IPS-NIHi7 (cell line): ENCODE measurements at regions not wholly inside any gene's neighbourhood (a gene's known extent, or its start where the extent isn't known, plus 50 kb on each side); places are given as distances from the start of the nearest gene placed in this dataset.
"Not testable (repeated sequence)": the region's sequence is repeated elsewhere in the genome, so short reads cannot be mapped to it uniquely, and the experiment has no call there.

Experiments
- DNase-seq: peaks from one replicate; pipeline ENCODE4 v3.0.0; 2012; ENCODE audit warnings: mixed read lengths; ENCODE audit errors: extremely low spot score

DNA sequence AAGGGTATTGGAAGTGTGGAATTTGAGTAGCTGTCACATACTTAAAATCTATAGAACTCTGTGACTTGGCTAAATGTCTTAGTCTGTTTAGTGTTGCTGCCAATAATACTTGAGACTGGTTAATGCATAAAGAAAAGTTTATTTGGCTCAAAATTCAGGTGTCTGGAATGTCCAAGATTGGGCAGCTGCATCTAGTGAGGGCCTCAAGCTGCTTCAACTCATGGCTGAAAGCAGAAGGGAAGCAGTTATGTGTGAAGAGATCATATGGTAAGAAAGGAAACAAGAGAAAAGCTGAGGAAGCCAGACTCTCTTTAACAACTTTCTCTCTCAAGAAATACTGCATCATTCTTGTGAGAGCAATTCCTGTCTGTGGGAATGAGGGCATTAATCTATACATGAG lies 1043.3 kb upstream of the CDH6 start:
- no peak for DNase-seq

GRCh38 chr5:30149526-30149925 lies 1044.0 kb upstream of the CDH6 start:
- no peak for DNase-seq

- no peak for DNase-seq
These were observed 1045.5 kb upstream of the CDH6 start for GRCh38 chr5:30147976-30148375.

- DNase-seq, result not testable (repeated sequence)
These were observed 1049.4 kb upstream of the CDH6 start for GRCh38 chr5:30144059-30144458.

GRCh38 chr5:30142432-30142831 lies 1051.1 kb upstream of the CDH6 start:
- no peak for DNase-seq

DNA sequence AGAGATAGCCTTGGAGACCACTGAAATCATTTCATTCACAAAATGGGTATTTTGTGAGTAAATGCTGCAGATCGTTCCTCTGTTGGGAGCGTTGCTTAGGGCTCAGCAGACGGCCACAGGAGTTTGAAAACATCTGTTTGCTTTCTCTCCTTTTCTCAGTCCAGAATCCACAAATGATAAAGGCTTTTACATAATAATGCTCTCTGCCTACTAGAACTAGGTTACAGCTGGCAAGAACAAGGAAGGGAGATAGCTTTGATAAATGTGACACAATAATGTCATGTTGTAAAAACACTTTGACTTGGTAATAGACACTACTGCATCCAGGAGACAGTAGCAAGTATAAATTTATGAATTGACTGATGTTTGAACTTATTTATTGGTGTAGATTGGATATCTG lies 1072.4 kb upstream of the CDH6 start:
- no peak for DNase-seq

DNA sequence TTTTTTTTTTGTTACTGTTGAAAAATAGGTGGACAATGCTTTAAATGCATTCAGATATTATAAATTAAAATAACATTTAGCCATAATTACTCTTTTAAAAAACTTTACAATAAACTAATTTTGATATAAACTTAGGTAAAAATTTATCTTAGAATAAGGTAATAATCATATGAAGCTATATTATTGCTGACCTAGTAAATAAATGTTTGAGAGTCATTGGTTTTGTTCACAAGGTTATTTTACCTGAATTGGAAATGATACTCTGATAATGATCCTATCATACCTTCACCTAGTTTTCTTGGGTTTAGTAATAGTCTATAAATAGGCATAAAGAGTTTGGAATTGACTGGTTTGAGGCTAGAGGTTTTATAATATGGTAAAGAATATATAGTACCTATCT lies 1076.4 kb upstream of the CDH6 start:
- no peak for DNase-seq

DNA sequence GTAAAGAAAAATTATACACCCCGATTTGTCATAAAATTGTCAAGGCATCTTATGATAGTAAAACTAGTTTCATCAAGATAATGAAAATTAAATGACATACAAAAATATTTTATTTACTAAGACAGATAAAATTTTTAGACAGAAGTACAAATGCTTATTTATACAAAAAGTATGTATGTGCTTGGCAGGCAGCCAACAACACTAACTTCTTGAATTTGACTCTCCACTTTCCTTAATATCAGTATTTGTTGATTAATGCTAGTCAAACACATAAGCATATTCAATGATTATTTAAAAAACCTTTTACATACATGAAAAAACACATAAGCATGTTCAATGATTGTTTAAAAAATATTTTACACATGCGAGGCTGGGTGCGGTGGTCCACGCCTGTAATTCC lies 1079.9 kb upstream of the CDH6 start:
- no peak for DNase-seq

DNA sequence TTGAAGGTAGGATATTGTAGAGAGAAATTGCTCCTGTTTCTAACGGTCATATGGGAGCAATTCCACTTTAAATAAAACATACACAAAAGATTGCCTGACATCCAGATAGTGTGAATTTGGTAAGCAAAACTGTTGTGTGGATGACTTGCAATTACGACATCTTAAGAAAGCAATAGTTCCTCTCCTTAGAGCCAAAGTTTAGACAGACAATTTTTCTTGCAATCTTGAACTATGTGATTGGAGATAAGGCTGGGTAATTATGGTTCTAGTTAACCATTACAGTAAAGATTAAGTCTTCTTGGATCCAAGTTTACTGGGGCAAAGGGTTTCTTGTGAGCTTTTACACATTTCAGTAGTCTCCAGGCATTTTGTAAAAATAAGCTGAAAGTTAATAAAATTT lies 1080.6 kb upstream of the CDH6 start:
- no peak for DNase-seq

DNA sequence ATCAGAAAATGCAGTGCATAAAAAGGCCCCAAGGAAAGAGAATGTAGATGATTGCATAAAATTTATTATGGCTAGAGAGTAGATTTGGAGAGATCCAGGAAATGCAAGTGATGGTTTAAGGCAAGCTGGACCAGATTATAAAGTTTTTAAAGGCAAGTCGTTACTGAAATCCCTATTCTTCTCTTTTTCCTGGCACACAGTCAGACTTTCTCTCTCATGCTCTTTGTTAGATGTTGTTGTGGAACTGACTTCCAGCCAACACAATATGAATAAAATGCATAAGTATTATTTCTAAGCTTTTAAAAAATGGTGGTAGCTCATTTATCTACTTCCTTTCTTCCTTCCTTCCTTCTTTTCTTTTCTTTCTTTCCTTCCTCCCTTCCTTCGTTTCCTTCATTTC lies 1085.4 kb upstream of the CDH6 start:
- no peak for DNase-seq

DNA sequence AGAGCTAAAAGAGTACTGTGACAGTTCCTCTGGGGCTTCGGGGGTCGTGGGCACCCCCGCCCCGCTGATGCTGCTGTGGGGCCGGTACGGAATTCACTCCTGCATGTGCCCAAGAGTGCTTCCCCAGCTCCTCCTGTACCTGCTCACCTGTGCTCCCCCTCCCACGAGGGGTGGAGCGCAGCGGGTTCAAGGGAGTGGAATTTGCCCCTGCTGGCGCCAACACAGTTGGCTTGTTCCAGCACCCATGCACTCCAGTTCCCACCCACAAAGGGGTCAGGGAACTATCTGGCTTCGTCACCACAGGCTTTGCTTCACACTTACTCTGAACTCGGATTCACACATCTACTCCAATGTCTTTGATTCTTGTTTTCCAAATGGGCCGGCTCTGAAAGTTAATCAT lies 1086.9 kb upstream of the CDH6 start:
- no peak for DNase-seq

- no peak for DNase-seq
These were observed 1088.5 kb upstream of the CDH6 start for GRCh38 chr5:30104872-30105596.

- no peak for DNase-seq
These were observed 1089.9 kb upstream of the CDH6 start for GRCh38 chr5:30103452-30104202.

GRCh38 chr5:30103052-30103451 lies 1090.4 kb upstream of the CDH6 start:
- no peak for DNase-seq

DNA sequence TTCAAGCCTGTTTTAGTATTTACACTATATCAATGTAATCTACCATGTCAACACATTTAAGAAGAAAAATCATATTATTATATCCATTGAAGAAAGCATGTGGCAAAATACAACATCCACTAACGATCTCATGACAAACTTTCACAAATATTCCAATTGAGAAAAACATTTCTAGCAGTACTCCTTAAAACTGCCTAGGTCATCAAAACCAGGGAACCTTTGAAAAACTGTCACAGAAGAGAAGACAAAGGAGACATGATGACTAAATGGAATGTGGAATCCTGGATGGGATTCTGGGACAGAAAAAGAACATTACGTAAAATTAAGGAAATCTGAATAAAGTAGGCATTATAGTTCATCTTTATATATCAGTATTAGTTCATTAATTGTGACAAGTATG lies 1091.3 kb upstream of the CDH6 start:
- DNase-seq, result no peak

DNA sequence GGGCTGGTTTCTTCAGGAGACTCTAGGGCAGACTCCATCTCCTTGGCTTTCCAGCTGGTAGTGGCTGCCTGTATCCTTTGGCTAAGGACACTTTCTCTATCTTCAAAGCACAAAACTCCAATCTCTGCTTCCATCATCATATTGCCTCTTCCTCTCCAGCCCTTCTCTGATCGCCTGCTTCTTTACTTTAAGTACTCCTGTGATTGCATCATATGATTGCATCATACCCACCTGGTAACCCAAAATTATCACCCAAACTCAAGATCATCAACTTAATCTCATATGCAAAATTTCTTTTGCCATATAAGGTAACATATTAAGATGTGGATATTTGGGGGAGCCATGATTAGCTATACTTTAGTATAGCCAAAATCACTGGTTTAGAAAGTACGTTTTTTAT lies 1092.6 kb upstream of the CDH6 start:
- no peak for DNase-seq

DNA sequence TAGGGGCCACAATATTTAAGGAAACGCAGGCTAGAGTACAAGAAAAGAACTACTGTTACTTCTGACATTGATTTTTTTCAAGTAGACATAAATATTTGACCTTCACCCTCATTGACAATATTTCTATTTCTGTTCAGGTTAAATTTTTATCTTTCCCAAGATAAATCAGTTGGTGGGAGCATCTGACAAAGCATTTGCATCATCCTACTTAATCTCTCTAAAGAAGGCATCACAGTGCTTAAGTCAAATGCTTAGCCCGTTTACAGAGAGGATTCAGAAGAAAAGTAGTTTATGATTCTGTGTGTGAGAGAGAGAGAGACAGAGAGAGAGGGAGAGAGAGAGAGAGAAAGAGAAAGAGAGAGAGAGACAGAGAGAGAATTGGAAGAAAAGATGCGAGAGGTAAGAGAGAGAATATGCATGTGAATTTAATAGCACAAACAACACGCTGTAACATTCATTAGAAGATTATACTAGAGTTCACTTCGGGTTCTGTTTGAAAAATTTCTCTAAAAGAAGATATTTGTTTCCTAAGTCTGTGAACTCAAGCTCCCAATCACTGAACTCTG lies 1093.3 kb upstream of the CDH6 start:
- DNase-seq, result no peak

GRCh38 chr5:30099634-30100033 lies 1093.9 kb upstream of the CDH6 start:
- DNase-seq, result no peak

DNA sequence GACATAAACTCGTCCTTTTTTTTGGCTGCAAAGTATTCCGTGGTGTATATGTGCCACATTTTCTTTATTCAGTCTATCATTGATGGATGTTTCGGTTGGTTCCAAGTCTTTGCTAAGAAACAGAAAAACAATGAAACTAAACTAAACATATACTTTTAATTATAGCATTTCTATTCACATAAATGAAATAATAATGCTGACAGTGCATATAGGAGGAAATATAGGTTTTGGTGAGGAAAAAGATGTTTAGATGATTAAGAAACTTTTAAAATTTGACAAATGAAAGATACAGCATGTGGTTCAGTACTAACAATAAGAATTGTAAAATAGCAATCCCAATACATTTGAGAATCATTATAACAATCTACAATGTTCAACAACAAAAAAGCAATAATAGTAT lies 1094.5 kb upstream of the CDH6 start:
- DNase-seq, result no peak

DNA sequence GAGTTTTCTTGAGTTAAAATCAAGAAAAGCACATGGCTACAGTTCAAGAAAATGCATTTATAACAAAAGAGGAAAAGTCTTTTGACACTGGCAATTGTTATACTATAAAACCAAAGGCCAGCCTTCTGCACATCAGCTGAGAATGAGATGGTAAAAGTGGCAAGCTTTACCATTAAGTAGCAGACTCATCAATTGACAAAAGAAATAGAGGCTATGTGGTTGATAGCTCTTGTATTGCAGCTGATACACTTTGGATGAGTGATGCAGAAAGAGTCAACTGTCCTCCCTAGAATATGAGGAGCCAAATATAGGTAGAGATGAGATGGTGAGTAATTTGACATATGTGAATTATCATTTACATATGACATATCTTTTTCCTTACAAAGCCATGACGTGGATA lies 1100.9 kb upstream of the CDH6 start:
- DNase-seq, result no peak

DNA sequence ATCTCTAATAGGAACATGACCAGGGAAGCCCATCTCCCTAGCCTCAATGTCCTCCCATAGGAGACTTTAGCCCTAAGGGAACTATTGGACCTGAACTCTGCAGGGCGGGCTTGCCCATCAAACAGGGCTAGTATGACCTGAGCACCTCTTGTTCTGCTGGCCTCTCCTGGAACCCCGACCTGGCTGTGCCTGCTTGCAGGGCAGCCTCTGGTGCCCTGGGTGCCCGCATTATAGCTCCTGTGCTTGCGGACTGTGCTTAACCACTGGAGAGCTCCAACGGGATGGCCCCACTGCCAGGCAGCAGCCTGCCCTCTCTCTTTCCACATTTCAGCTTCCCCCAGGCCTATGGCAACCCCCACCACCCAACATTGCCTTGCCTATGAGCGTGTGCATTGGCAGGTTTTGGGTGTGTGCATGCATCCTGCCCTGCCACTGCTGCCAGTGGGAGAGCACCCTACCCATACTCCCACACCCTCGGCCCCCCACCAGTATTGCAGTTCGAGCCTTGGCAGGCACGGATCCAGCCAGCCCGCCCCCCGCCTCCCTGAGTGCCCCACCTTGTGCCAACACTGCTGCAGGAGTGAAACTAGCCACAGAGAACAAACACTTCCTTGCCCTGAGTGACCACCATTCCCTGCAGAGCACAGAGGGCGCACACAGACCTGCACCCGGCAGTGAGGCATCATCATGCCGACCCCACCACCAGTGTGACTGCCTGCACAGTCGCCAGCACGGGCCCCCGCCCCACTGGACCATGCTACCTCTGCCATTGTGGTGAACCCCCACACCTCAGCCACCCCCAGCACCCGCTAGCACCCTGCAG lies 1123.8 kb upstream of the CDH6 start:
- DNase-seq, result no peak

DNA sequence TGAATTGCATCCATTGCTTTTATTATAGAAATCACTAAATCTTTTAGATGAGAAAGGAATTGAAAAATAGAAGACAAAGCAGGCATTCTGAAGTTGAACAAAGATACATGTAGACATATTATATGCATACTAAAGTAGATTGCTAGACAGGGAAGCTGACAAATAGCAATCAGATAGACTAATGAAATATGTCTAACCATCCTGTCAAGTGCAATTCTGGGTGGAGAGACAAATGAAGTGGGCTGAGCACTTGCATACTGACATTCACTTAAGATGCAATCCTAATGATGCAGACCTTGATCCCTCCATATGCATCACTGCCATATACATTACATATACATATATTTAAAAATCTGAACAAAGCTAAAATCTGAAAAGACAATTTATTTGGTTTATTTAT lies 1130.0 kb upstream of the CDH6 start:
- no peak for DNase-seq
